HG03196 (cell line): ENCODE measurements at regions not wholly inside any gene's neighbourhood (a gene's known extent, or its start where the extent isn't known, plus 50 kb on each side); places are given as distances from the start of the nearest gene placed in this dataset.

Source experiments
- ATAC-seq: cut with Tn5 transposase; IDR thresholded peaks from one replicate; pipeline ENCODE4 v1.9.1; 2021; ENCODE audit not compliant: unreplicated experiment

DNA sequence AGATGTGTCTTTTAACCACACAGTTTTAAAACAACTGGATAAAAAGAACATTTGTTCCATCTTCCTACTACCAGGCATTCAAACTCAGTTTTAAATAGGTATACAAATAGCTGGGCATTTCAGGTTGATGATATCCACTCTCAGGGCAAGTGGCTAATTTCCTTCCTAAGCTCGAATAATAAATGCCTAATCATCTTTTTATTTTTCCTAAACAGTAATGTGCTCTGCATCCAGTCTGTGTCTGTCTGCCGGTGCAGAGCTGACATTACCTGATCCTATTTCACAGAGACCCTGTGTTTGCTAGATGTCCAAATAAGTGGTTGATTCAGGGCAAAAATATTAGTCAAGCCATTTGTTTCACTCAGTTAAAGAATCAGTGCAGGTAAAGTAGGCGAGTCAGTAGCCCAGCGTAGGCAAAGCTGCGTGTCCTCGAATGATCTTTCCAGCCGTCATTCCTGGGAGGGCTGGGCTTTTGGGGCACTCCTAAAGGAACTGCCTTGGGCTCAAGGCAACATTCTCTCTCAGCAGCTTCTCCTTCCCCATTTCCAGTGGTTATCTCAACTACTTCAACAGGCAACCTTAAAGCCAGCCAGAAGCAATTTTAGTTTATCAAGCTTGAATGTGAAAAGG, 74.2 kb upstream of the BMP2 start:
- ATAC-seq = no peak

DNA sequence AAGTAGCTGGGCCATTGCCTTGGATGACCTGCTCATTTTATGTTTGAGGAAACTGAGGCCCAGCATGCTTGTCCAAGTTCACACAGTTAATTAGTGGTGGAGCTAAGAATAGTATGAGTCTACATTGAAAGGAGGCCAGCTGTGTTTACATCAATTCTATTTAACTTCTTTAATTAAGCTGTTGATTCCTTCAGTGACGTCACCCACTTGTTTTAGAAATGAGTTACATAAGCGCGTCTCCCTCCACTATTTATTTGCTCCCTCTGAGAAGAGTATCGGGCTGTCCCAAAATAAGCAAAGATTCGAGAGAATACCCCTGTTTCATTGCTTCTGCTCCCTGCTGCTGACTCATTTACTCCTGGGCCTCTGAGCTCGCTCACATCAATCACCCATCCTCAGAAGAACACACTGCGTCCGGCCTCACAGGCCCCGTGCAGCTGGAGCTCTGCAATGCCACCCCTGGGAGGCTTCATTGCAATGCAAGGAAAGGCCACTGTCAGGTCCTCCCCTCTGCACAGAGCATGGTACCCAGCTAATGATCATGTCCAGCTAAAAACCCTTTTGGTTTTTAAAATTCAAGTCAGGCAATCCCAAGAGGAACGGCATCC, 74.8 kb upstream of the BMP2 start:
- no peak for ATAC-seq

DNA sequence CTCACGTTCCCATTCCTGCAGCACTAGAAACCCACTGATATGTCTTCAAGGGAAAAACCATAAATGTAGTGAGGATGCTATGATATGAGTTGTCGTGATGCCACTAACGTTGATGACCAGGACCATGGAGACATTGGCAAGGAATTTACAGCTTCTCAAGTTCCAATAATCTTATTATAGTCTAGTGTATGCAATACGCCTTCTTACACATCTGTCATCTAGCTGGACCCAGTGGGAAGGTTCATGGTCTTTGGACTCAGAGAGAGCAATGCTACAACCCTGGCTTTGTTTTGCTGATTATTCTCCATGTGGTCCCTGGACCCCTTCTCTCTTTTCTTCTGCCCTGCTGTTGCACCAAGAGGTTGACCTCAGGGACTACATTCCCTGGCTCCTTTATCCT, 76.0 kb upstream of the BMP2 start:
- ATAC-seq = no peak

DNA sequence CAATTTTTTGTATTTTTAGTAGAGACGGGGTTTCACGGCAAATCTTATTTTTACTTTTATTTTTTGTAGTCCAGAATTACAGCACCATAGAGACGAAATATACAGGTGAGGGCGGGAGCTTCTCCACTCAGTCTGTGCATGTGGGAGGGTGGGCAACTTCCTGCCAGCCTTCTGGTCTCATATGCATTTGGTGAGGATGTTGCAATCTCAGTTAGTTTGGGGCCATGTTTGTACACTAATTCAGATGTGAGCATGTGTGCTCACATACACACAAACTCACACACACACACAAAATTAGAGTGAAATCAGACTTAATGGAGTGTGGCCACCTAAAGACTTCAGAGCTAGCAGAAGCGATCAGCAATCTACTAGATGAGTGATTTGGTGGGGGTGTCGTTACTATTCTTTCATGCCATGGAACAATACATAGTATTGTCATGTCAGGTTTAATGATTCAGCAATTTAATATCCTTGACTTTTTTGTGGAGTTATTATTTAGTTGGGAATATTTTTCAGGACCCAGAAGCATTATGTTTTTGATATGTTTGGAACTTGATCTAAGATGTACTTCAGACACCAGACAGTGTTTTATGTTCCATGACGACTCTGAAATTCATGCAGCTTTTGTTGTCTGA, 78.0 kb upstream of the BMP2 start:
- no peak for ATAC-seq

DNA sequence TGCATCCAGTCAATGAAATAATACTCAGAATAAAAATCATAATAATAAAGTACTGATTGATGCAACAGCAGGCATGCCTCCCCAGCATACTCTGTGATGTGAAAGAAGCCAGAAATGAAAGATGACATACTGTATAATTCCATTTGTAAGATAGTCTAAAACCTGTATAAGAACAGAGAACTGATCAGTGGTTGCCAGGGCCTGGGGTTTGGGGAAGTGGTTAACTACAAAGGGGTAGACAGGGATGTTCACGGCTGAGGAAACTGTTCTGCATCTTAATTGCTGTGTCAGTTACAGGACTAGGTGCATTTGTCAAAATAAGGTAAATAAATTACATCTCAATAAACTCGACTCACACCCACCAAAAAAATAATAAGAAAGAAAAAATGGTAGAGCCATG, 81.3 kb upstream of the BMP2 start:
- ATAC-seq = no peak

DNA sequence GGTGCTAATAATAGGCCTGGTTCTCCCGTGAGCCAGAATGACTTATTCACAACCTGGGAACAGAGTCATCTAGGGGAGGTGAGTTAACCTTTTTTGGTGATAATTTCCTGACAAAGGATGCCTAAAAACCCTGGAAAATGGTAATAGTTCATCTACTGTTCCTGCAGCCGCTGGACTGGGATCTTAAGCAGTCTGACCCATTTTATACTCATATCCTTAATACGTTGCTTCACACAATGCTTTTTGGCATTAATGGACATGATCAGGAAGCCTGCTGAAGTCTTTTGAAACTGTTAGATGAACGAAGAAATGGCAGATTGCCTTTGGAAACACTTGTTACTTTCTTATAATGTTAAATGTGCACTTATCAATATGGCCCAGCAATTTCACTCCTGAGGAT, 81.9 kb upstream of the BMP2 start:
- no peak for ATAC-seq

DNA sequence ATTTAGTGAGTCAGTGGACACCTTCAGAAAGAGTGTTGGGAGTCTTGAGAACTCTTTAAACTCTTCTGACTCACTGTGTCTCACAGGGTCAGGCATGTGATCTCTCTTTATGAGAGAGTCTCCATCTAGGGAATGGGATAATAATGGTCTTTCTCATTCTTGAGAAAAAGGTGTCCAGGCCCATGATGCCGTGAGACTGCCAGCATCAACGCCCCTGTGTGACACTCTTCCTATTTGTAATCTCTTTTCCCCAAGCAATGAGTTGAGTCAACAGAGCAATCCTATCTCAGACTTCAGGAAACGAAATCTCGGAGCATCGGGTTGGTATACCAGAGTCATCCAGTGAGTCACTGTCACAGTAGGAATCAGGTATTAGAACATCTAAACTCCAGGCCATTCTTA, 82.3 kb upstream of the BMP2 start:
- ATAC-seq = no peak

DNA sequence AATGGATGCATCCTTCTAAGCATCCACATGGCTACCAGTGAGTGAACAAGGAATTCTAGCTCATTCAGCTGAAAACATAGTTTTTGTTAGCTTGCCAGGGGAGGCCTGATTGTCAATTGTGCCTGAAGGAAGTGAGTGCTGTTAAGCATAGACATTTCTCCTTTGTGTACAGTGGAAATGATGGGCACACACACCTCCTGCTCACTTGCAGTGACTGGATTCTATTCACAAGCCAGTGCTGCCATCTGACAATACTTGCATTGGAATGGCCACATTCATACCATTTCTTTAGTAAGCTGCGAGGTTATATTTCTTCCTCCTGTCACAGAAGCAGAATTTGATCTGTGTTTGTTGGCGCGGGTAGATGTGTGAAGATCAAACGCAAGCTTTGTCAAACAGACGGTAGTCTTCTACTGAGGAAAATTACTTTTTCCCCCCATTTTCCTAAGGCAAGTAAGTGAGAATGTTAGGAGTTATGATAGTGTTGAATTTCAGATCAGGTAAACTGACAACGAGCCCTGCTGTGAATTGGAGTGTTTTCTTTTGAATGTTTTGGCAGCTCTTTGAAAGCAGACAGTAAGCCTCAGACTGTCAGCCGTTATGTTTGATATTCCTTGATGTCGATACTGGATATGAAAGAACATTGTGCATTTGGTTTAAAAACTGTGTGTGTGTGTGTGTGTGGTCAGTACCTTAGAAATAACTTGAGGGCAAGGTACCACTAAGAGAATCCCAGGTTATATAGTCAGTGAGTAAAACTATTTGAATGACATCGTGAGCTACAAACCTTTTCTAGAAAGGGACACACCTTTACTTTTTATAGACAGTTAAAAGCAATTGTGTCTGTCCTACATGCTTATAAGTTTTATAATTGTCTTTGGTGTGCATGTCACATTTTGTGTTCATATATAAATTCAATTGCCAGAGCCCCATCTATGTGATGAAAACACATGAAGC, 84.2 kb upstream of the BMP2 start:
- ATAC-seq = no peak

DNA sequence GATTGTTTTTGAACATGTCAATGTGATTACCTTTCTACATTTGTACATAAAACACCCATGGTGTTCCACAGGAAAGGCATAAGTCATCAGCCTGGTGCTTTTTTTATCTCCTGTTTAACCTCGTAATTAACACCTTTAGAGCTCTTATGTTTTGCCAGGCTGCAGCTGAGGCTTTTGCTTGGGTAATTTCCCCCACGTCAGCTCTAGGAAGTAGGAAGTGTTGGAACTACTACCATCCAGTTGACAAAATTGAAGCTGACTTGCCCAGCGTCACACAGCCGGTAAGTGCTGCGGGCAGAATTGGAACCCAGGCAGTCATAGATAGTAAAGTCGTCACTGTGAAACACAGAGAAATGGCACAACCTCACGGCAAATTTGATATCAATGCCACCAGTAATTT, 86.6 kb upstream of the BMP2 start:
- no peak for ATAC-seq

DNA sequence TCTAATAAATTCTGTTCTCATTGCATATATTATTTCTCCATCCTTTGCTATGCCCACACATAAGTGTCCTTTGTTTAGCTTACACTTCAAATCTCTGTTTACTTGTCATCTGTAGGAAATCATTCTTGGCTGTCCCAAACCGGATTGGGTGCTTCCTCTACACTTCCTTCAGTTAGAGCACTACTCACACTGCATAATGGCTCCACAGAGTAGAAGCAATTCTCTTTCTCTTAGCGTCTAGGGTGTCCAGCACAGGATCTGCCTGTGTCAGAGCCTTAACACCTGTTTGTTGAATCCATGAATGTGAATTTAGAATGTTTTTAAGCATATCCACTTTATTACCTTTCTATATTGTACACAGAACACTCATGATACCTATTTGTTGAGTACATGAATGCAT, 87.0 kb upstream of the BMP2 start:
- ATAC-seq = no peak

DNA sequence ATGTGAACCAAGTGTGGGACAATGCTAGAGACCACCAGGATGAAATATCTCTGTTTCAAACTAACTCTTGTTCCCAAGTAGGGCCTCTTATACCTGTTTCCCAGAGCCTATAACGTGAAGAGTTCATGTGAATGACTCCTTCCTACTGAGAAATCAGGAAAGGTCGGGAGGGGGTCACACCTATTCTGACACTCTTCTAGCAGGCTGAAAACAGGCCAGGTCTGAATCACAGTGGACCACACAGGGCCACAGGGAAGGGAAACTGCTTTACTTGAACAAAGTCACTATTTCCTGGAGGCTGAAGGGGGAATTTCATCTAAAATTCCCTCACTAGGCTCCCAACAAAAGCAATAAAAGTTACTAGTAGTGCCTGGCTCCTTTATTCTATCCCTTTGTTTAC, 88.4 kb upstream of the BMP2 start:
- ATAC-seq = no peak

DNA sequence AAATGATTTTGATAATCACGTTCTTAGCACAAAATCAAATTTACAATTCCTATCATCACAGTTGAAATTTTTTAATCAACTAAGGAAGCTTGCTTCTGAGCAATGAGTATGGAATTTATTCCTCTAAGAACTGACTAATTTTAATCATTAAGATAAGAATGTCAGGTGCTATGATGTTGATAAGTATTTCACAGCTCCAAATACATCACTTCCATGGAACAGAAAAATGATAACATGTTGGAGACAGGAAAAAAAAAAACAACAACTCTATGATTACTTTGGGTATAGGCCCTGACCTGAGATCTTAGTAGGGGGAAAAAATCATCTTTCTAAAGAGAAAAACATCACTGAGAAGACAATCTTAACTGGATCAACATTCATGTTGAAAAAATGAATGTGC, 89.4 kb upstream of the BMP2 start:
- ATAC-seq = no peak

DNA sequence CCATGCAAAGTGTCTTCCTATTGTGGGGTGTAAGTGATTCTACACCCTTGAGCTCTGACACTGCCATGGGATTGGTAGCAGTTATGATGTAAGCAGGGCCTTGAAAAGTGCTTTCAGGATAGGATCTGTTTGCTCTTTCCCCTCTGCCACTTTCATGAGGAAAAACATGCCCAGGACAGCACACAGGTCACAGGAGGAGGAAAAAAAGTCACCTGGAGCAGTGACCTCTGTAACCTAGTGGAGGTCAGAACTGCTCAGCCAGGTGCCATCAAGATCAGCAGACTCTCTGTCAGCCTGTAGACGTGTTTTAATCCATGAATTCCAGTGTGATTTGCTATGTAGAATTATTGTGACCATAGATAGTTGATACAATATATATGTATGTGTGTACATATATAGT, 92.7 kb upstream of the BMP2 start:
- no peak for ATAC-seq

DNA sequence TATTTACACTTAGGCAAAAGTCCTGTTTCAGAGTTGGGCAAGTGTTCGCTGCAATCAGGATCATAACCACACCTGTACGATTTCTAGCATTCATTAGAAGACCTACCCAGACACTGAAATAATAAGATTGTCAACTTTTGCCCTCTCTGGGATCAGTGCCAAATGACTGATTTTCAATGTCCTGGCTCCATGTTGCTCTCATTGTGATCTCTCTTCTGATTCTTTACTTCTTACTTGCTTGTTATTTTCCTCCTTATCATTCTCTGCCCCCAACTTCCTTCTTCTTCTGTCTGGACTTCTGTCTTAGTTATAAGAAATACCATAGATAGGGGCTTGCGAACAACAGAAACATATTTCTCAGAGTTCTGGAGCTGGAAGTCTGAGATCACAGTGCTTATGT, 94.4 kb upstream of the BMP2 start:
- ATAC-seq = no peak

DNA sequence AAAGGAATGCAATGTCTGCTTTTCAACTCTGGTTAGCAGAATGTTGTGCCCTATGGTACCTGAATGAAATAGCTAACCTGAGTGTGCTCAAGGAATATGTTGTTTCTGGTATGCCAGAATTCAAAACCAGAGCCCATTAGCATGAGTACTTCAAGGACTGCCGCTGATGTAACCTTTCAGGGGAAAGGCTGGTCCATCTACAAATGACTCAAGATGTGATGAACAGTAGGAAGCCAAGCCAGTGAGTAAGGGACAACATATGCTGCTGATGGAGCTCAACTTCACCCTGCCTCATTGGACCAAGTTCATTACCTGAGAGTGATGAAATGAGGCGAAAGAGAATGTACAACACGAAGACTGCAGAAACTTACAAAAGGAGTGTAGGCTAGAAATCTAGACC, 95.7 kb upstream of the BMP2 start:
- no peak for ATAC-seq

DNA sequence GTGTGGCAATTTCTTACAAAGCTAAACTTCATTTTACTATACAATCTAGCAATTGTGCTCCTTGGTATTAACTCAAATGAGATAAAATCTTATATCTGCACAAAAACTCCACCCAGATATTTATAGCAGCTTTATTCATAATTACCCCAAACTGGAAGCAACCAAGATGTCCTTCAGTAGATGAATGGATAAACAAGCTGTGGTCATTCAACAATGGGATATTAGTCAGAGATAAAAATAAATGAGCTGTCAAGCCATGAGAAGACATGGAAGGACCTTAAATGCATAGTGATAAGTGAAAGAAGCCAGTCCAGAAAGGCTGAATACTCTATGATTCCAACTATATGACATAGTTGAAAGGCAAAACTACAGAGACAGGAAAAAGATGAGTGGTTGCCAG, 98.9 kb upstream of the BMP2 start:
- no peak for ATAC-seq

DNA sequence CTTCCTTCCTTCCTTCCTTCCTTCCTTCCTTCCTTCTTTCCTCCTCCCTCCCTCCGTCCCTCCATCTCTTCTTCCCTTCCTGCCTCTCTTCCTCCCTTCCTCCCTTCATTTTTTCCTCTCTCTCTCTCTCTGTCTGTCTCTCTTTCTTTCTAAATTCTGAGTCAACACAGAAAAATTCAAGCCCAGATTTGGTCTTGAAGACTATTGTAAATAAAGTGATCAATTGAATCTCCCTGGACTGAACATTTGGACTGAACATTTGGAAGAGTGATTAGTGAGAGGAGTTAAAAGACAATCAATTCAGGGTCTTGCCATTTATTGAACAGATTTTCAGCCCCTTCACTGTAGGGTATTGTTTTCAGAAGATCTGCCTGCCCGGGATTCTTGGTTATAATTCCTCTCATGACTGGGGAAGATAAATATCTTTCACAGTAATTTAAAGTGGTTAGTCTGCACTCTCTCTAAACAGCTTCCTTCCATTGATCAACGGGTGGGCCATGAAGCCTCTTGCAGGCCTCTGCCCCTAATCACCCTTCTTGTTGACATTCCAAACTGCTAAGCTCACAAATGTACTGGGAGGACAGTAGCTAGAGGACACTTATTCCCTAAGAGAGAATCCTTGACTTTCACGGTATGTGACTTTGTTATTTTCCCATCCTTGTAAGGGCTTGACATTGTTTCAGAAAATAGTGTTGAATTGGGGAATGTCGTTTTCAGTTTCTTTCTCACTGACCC, 101.7 kb upstream of the BMP2 start:
- ATAC-seq = no peak

DNA sequence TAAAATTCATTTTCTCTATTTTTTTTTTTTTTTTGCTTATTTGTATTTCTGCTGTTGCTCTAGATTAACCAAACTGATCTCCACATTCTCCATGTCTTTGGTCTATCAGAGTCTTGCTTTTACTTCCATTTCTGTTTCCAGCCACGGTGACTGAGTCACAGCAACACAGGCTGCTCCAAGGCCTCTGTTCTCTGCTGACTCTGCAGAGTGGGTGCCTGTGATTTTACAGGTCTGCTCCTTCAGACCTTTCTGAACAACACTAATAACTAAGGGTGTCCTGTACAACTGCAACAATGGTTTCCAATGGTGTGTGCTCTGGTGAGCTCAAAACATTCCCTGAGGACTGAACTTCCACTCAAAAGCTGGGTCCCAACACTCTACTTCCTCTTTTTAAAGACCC, 102.3 kb upstream of the BMP2 start:
- no peak for ATAC-seq

DNA sequence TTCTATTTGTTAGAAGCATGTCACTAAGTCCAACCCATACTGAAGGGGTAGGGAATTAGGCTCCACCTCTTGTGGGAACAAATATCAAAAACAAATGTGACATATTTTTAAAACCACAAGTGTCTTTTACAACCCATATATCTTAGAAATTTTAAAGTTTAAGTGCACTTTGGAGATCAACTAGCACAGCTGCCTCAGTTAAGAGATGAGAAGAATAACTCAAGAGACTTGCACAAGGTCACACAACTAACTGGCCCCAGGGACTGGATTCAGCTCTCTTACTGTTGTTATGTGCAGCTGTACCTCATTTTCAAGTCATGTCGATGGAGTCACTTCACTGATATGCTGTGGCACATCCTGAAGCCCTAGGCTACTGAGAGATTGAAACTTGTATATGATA, 102.9 kb upstream of the BMP2 start:
- ATAC-seq = no peak

DNA sequence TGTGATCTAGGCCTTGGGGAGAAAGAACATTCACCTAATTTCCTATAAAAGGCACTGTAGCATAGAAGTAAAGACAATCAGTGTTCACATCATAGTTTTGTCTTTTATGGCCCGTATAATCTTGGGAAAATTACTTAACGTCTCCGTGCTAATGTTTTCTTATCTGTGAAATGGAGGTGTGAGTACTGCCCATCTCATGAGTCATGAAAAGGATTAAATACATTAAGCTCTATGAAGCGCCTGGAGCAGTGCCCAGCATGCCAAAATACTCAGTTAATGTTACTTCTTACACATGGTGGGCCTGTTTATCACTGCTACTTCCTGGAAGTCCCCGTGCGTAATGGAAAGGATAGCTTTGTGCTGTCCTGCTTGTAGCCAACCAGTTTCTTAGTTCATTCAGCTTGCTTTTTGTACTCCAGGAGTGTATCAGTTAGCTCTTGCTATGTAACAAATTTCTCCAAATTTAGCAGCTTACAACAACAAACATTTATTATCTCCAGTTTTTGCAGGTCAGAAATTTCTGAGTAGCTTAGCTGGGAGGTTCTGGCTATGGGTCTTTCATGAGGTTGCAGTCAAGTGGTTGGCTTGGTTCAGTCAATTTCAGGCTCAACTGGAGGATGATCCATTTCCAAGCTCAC, 103.6 kb upstream of the BMP2 start:
- ATAC-seq = no peak

DNA sequence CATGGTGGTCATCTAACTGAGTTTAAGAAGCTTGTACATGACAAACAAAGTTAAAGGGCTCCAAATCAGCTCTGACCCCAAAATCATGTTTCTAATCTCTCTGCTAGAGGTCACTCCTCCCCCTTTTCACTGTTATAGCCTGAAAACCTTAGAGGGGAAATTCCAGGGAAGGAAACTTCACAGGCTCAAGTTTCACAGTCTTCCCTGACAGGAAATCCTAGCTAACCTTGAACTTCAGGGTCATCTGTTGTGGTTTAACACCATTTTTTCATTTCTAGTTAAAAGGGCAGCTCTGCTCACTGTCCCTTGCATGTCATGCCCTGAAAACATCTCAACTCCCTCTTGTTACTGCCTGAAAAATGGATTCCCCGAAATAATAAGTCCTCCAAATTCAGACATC, 104.4 kb upstream of the BMP2 start:
- ATAC-seq = peak; percentile 50
